Common myeloid progenitor, CD34-positive (primary cell): ENCODE measurements at regions not wholly inside any gene's neighbourhood (a gene's known extent, or its start where the extent isn't known, plus 50 kb on each side); places are given as distances from the start of the nearest gene placed in this dataset.
"Not testable (repeated sequence)": the region's sequence is repeated elsewhere in the genome, so short reads cannot be mapped to it uniquely, and the experiment has no call there.

Experiments
- CTCF ChIA-PET: fragments of 350-600 bp; sonication (Branson Sonifier 250); formaldehyde crosslinking; loops from one replicate; lab custom pipeline; 2021; ENCODE audit warnings: antibody characterized with exemption; lab: Charles Lee
- POLR2A ChIA-PET: fragments of 350-600 bp; sonication (Branson Sonifier 250); formaldehyde crosslinking; loops from one replicate; lab custom pipeline; 2021; ENCODE audit warnings: antibody characterized with exemption; lab: Charles Lee
- DNase-seq, 3 donors: peaks; one replicate each; pipeline versions ENCODE4 v3.0.0 to v3.0.0-alpha.2; 2013
- H3K27ac ChIP-seq, 2 experiments: 1 replicate in 1 of 2; 2 replicates in 1 of 2; pipeline ENCODE4 v1.7.0; 2013; ENCODE audit warnings: inconsistent platforms in 2 of 2, low read length in 2 of 2, mild to moderate bottlenecking in 2 of 2, low read depth in 1 of 2, moderate library complexity in 1 of 2; ENCODE audit not compliant: severe bottlenecking in 2 of 2, insufficient read depth in 1 of 2, poor library complexity in 1 of 2
- H3K27me3 ChIP-seq, 5 experiments: replicated peaks in 2 of 5; 1 replicate in 3 of 5; 2 replicates in 2 of 5; pipeline versions ENCODE4 v1.6.1 to v1.7.0; 2013; ENCODE audit warnings: low read length in 4 of 5, mild to moderate bottlenecking in 2 of 5, moderate library complexity in 2 of 5, inconsistent platforms in 1 of 5; ENCODE audit not compliant: insufficient read depth in 5 of 5, control insufficient read depth in 4 of 5
- H3K36me3 ChIP-seq, 4 experiments: 1 replicate in 2 of 4; 2 replicates in 2 of 4; pipeline versions ENCODE4 v1.6.1 to v1.7.0; 2013; ENCODE audit warnings: low read length in 3 of 4, control low read depth in 1 of 4, mild to moderate bottlenecking in 1 of 4; ENCODE audit not compliant: control insufficient read depth in 4 of 4, insufficient read depth in 4 of 4
- H3K4me1 ChIP-seq, 4 experiments: 1 replicate in 3 of 4; 2 replicates in 1 of 4; pipeline versions ENCODE4 v1.6.1 to v1.7.1; 2013; ENCODE audit warnings: low read length in 3 of 4, mild to moderate bottlenecking in 3 of 4, control low read depth in 1 of 4, inconsistent platforms in 1 of 4, moderate library complexity in 1 of 4; ENCODE audit not compliant: control insufficient read depth in 4 of 4, insufficient read depth in 4 of 4; ENCODE audit errors: control extremely low read depth in 1 of 4
- H3K4me3 ChIP-seq, 7 experiments: 1 replicate in 4 of 7; 2 replicates in 3 of 7; pipeline versions ENCODE4 v1.5.1 to v1.7.0; 2013; ENCODE audit warnings: mild to moderate bottlenecking in 7 of 7, low read length in 6 of 7, moderate library complexity in 6 of 7, inconsistent platforms in 2 of 7, low read depth in 2 of 7, control low read depth in 1 of 7; ENCODE audit not compliant: insufficient read depth in 4 of 7, control insufficient read depth in 1 of 7; ENCODE audit errors: extremely low read depth in 1 of 7
- H3K9me3 ChIP-seq, 5 experiments: 1 replicate in 4 of 5; 2 replicates in 1 of 5; pipeline versions ENCODE4 v1.6.1 to v1.7.1; 2013; ENCODE audit warnings: low read length in 4 of 5, mild to moderate bottlenecking in 2 of 5, inconsistent platforms in 1 of 5, low read depth in 1 of 5, moderate library complexity in 1 of 5; ENCODE audit not compliant: control insufficient read depth in 4 of 5, insufficient read depth in 2 of 5; ENCODE audit errors: control extremely low read depth in 1 of 5
- WGBS: methylation state at CpG from one replicate; pipeline ENCODE4 v1.1.5; 2013; ENCODE audit not compliant: insufficient coverage; 5-methylcytosine and 5-hydroxymethylcytosine counted together

DNA sequence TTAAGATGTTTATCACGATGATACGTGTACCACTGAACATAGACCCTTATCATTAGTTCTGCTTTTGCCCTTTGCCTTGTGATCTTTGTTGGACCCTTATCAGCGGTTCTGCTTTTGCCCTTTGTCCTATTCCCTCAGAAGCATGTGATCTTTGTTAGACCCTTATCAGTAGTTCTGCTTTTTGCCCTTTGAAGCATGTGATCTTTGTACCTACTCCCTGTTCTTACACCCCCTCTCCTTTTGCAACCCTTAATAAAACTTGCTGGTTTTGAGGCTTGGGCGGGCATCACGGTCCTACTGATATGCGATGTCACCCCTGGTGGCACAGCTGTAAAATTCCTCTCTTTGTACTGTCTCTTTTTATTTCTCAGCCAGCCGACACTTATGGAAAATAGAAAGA, 117.0 kb downstream of the SDHAF3 start:
- H3K4me1 ChIP-seq, CTCF ChIA-PET, H3K4me3 ChIP-seq, H3K36me3 ChIP-seq, POLR2A ChIA-PET, DNase-seq, H3K27ac ChIP-seq, H3K27me3 ChIP-seq: not testable (repeated sequence)
- H3K9me3 ChIP-seq: peaks cover 0 to 11% (median 10%) of the 10 kb centered on the region in 5 experiments
- 98% methylated on average over 6 of the region's 7 CpGs for WGBS

DNA sequence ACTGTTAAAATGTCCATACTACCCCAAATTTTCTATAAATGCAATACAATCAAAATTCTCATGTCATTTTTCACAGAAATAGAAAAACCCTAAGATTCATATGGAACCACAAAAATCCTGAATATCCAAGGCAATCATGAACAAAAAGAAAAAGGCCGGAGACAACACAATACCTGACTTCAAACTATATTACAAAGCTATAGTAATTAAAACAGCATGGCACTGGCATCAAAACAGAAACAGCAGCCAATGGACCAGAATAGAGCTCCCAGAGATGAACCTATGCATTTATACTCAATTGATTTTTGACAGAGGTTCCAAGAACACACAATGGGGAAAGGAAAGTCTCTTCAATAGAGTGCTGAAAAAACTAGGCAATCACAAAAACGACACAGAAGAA, 128.8 kb downstream of the SDHAF3 start:
- no CpG with 5 or more reads among the region's 2 CpGs for WGBS
- ChIA-PET POLR2A (no interaction called here), CTCF (no interaction called here)
- H3K4me3 ChIP-seq: no peak overlapping the region
- H3K9me3 ChIP-seq: peaks cover 0 to 4% (median 3%) of the 10 kb centered on the region in 5 experiments
- DNase-seq: no peak
- H3K27ac ChIP-seq: no peak overlapping the region
- H3K27me3 ChIP-seq: no peaks in the 10 kb centered on the region
- no peaks in the 10 kb centered on the region for H3K36me3 ChIP-seq
- H3K4me1 ChIP-seq: no peaks in the 10 kb centered on the region

DNA sequence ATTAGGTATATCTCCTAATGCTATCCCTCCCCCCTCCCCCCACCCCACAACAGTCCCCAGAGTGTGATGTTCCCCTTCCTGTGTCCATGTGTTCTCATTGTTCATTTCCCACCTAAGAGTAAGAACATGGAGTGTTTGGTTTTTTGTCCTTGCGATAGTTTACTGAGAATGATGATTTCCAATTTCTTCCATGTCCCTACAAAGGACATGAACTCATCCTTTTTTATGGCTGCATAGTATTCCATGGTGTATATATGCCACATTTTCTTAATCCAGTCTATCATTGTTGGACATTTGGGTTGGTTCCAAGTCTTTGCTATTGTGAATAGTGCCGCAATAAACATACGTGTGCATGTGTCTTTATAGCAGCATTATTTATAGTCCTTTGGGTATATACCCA, 140.7 kb downstream of the SDHAF3 start:
- H3K27ac ChIP-seq, CTCF ChIA-PET, H3K4me1 ChIP-seq, H3K4me3 ChIP-seq, H3K27me3 ChIP-seq, H3K9me3 ChIP-seq, DNase-seq, POLR2A ChIA-PET, H3K36me3 ChIP-seq: not testable (repeated sequence)
- WGBS: no CpG with 5 or more reads among the region's 3 CpGs

DNA sequence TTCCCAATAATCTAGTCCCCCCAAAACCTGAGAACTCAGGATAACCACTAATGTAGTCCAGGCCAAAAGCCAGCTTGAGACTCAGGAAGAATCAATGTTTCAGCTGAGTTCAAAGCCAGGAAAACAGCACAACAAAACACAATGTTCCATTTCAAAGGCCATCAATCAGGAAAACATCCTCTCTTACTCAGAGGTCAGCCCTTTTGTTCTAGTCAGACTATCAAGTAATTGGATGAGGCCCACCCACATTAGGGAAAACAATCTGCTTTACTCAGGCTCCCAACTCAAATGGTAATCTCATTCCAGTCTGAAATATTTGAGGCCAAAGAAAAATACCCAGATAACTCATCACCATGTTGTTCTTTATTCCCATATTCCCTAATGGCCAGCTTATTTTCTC, 152.2 kb downstream of the SDHAF3 start:
- POLR2A ChIA-PET: no interaction called here
- Histone ChIP-seq H3K27ac (no peak overlapping the region), H3K4me1 (no peaks in the 10 kb centered on the region), H3K27me3 (no peaks in the 10 kb centered on the region), H3K9me3 (peaks cover 0 to 2% (median 0%) of the 10 kb centered on the region in 5 experiments), H3K4me3 (no peak overlapping the region), H3K36me3 (no peaks in the 10 kb centered on the region)
- CTCF ChIA-PET: no interaction called here
- DNase-seq: no peak

DNA sequence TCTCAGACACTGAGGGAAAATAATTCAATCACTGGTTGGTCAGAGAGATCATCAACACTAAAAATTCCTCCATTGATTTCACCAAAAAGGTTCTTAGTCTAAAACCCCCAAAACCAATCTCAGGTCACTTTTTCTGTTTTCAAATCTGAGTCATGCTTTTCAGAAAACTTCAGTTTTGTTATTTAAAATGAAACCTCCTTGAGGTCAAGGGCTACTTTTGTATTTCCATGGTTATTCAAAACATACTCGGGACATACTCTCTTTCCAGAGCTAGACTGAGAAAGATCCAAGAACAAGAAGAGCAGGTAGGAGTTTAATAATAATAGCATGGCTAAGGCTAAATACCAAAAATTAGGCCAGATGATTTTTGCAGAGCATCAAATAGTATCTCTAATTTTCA, 152.8 kb downstream of the SDHAF3 start:
- no peaks in the 10 kb centered on the region for H3K27me3 ChIP-seq
- H3K27ac ChIP-seq: no peak overlapping the region
- H3K4me3 ChIP-seq: no peak overlapping the region
- no peak for DNase-seq
- no CpG with 5 or more reads among the region's 1 CpG for WGBS
- POLR2A ChIA-PET: no interaction called here
- no peaks in the 10 kb centered on the region for H3K36me3 ChIP-seq
- no peaks in the 10 kb centered on the region for H3K4me1 ChIP-seq
- peaks cover 0 to 2% (median 0%) of the 10 kb centered on the region in 5 experiments for H3K9me3 ChIP-seq
- CTCF ChIA-PET: no interaction called here

DNA sequence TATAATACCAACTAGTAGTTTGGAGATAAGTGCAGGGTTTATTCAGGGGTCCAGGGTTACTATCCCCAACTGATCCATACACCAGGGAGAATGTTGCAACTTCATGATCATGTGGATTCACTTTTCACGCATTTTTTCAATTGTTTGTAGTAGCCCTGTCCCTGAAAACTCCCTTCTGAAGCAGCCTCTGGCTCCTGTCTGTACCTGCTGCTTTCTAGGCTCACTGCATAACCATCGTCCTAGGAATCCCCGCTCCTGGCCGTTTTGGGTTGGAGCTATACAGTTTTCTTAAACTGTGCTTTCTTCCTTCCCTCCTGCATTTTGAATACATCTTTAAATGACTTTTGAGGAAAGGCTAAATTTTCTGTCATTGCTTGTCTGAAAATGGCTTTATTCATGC, 154.1 kb downstream of the SDHAF3 start:
- Histone ChIP-seq H3K27me3 (no peaks in the 10 kb centered on the region), H3K4me1 (no peaks in the 10 kb centered on the region), H3K27ac (no peak overlapping the region), H3K9me3 (peaks cover 0 to 2% (median 0%) of the 10 kb centered on the region in 5 experiments), H3K36me3 (no peaks in the 10 kb centered on the region), H3K4me3 (no peak overlapping the region)
- POLR2A ChIA-PET: no interaction called here
- CTCF ChIA-PET: no interaction called here
- WGBS: 100% methylated on average over 3 of the region's 4 CpGs
- no peak for DNase-seq

DNA sequence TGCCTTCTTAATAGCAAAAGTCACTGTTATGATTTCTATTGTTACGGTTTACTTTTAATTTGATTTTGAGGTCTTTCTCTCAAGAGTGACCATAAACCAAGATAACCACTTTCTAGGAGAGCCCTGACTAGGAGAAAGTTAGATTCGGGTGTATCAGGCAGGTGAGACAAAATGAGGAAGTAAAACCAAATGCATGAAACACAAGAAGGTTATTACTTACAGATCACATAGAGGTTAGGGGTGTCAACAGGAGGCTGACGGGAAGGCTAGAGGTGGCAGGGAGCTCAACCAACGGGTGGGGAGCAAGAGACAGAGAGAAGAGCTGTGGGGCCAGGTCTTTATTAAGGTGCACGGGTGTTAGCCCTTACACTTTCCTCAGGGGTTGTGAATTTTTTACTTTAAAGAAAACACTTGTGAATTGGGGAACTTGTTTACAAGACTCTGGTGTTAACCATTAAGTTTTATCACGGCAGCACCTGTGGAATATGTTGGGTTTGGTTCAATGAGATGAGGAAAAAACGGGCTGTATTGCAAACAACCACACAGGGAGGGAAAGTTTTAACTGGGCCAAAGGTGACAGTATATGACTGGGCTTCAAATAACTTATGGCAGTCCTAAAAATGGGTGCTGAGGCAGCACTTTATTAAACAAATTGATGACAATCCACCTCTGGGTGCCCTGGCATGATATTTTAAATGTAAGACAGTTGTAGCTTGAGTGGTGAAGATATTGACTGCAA, 154.9 kb downstream of the SDHAF3 start:
- ChIA-PET CTCF (no interaction called here), POLR2A (no interaction called here)
- Histone ChIP-seq H3K36me3 (no peaks in the 10 kb centered on the region), H3K27ac (no peak overlapping the region), H3K4me3 (no peak overlapping the region), H3K27me3 (no peaks in the 10 kb centered on the region), H3K9me3 (peaks cover 0 to 2% (median 0%) of the 10 kb centered on the region in 5 experiments), H3K4me1 (no peaks in the 10 kb centered on the region)
- DNase-seq: no peak
- 83% methylated on average over 4 of the region's 7 CpGs for WGBS
